ENCODE measurements at regions not wholly inside any gene's neighbourhood (a gene's known extent, or its start where the extent isn't known, plus 50 kb on each side); places are given as distances from the start of the nearest gene placed in this dataset.
A peak's percentile ranks its signal among the peaks of the same experiment; 100 is the strongest.

- H3K27me3 ChIP-seq (ENCODE audit: control insufficient read depth, insufficient read depth, low read length): peaks cover 5% of the 10 kb centered on the region
- no peak overlapping the region for H3K27ac ChIP-seq (ENCODE audit: low read length)
- H3K9me3 ChIP-seq (replicated peaks; ENCODE audit: control insufficient read depth, low read depth, low read length): no peaks in the 10 kb centered on the region
- 67% methylated on average over 8 of the region's 17 CpGs for WGBS (ENCODE audit: insufficient coverage)
- no peak overlapping the region for H3K4me3 ChIP-seq (ENCODE audit: low read length)
- DNase-seq: peak; percentile 21
- no peaks in the 10 kb centered on the region for H3K36me3 ChIP-seq (ENCODE audit: control insufficient read depth, insufficient read depth, low read length)
- H3K4me1 ChIP-seq (ENCODE audit: control insufficient read depth, insufficient read depth, low read length): peaks cover 17% of the 10 kb centered on the region
Measured at GRCh38 chr1:182120411-182121258, 59.1 kb upstream of the ZNF648 start.

GRCh38 chr1:182119631-182120030, 58.1 kb upstream of the ZNF648 start:
- H3K4me3 ChIP-seq (ENCODE audit: low read length): no peak overlapping the region
- no peaks in the 10 kb centered on the region for H3K36me3 ChIP-seq (ENCODE audit: control insufficient read depth, insufficient read depth, low read length)
- WGBS (ENCODE audit: insufficient coverage): 81% methylated on average over 2 of the region's 7 CpGs
- H3K27me3 ChIP-seq (ENCODE audit: control insufficient read depth, insufficient read depth, low read length): peaks cover 7% of the 10 kb centered on the region
- DNase-seq: no peak
- peaks cover 17% of the 10 kb centered on the region for H3K4me1 ChIP-seq (ENCODE audit: control insufficient read depth, insufficient read depth, low read length)
- H3K9me3 ChIP-seq (replicated peaks; ENCODE audit: control insufficient read depth, low read depth, low read length): no peaks in the 10 kb centered on the region
- H3K27ac ChIP-seq (ENCODE audit: low read length): no peak overlapping the region

- no peak for DNase-seq
- no peak overlapping the region for H3K27ac ChIP-seq (ENCODE audit: low read length)
- peaks cover 8% of the 10 kb centered on the region for H3K27me3 ChIP-seq (ENCODE audit: control insufficient read depth, insufficient read depth, low read length)
- H3K9me3 ChIP-seq (replicated peaks; ENCODE audit: control insufficient read depth, low read depth, low read length): no peaks in the 10 kb centered on the region
- H3K36me3 ChIP-seq (ENCODE audit: control insufficient read depth, insufficient read depth, low read length): no peaks in the 10 kb centered on the region
- H3K4me3 ChIP-seq (ENCODE audit: low read length): no peak overlapping the region
- H3K4me1 ChIP-seq (ENCODE audit: control insufficient read depth, insufficient read depth, low read length): peaks cover 17% of the 10 kb centered on the region
Measured at GRCh38 chr1:182118851-182119250, 57.3 kb upstream of the ZNF648 start.

GRCh38 chr1:182114627-182115023, 53.1 kb upstream of the ZNF648 start:
- peaks cover 9% of the 10 kb centered on the region for H3K27me3 ChIP-seq (ENCODE audit: control insufficient read depth, insufficient read depth, low read length)
- H3K27ac ChIP-seq (ENCODE audit: low read length): no peak overlapping the region
- H3K36me3 ChIP-seq (ENCODE audit: control insufficient read depth, insufficient read depth, low read length): no peaks in the 10 kb centered on the region
- H3K4me3 ChIP-seq (ENCODE audit: low read length): no peak overlapping the region
- WGBS (ENCODE audit: insufficient coverage): 27% methylated on average over 3 of the region's 9 CpGs
- H3K4me1 ChIP-seq (ENCODE audit: control insufficient read depth, insufficient read depth, low read length): no peaks in the 10 kb centered on the region
- no peaks in the 10 kb centered on the region for H3K9me3 ChIP-seq (replicated peaks; ENCODE audit: control insufficient read depth, low read depth, low read length)
- DNase-seq: no peak

- H3K4me3 ChIP-seq (ENCODE audit: low read length): no peak overlapping the region
- H3K4me1 ChIP-seq (ENCODE audit: control insufficient read depth, insufficient read depth, low read length): no peaks in the 10 kb centered on the region
- H3K9me3 ChIP-seq (replicated peaks; ENCODE audit: control insufficient read depth, low read depth, low read length): no peaks in the 10 kb centered on the region
- 58% methylated on average over 5 of the region's 9 CpGs for WGBS (ENCODE audit: insufficient coverage)
- peaks cover 9% of the 10 kb centered on the region for H3K27me3 ChIP-seq (ENCODE audit: control insufficient read depth, insufficient read depth, low read length)
- no peak for DNase-seq
- H3K27ac ChIP-seq (ENCODE audit: low read length): no peak overlapping the region
- no peaks in the 10 kb centered on the region for H3K36me3 ChIP-seq (ENCODE audit: control insufficient read depth, insufficient read depth, low read length)
Measured at GRCh38 chr1:182113879-182114626, 52.5 kb upstream of the ZNF648 start.

GRCh38 chr1:182111496-182111895, 50.0 kb upstream of the ZNF648 start:
- no peak for DNase-seq
- 67% methylated on average over 3 of the region's 5 CpGs for WGBS (ENCODE audit: insufficient coverage)
- H3K4me1 ChIP-seq (ENCODE audit: control insufficient read depth, insufficient read depth, low read length): no peaks in the 10 kb centered on the region
- H3K36me3 ChIP-seq (ENCODE audit: control insufficient read depth, insufficient read depth, low read length): no peaks in the 10 kb centered on the region
- no peak overlapping the region for H3K4me3 ChIP-seq (ENCODE audit: low read length)
- peaks cover 9% of the 10 kb centered on the region for H3K27me3 ChIP-seq (ENCODE audit: control insufficient read depth, insufficient read depth, low read length)
- no peak overlapping the region for H3K27ac ChIP-seq (ENCODE audit: low read length)
- peaks cover 4% of the 10 kb centered on the region for H3K9me3 ChIP-seq (replicated peaks; ENCODE audit: control insufficient read depth, low read depth, low read length)

All from muscle of leg (tissue), 3 donors.